ENCODE measurements at regions not wholly inside any gene's neighbourhood (a gene's known extent, or its start where the extent isn't known, plus 50 kb on each side); places are given as distances from the start of the nearest gene placed in this dataset.
"Not testable (repeated sequence)": the region's sequence is repeated elsewhere in the genome, so short reads cannot be mapped to it uniquely, and the experiment has no call there.

DNA sequence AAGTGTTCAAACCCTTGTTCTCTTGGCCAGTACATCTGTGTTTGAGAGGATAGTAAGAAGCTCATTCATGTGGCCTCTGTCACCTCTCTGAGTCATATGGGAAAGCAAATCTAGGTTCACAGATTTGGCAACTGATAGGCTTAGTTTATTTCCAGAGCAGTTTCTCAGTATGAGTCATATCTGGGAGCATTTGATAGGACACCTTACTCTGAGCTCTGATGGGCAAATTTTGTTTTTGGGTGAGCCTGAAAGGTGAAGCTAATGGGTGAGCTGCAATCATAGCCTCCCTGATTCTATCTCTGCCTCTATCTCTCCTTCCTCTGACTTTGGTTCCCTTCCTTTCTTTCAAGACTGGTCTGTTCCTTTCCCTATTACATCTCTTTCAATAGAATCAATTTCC, 134.4 kb downstream of the S1PR1 start:
- no peak for DNase-seq

DNA sequence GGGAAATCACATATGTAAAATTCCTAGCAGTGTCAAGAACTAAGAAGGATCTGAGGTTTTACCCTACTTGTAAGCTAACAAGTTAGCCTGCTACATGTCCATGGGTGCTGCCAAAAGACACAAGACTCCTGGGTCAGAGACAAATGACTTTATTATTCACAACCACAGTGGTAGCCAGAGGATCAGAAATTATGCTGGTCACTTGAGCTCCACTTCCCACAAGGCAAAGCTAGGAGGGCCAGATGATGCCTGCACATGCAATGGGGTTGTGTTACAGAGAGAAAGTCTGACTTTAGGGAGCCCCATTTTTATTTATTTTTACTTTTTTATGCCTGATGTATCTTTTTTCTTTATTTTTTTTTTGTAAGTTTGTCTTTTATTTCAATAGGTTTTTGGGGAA, 136.8 kb downstream of the S1PR1 start:
- DNase-seq: no peak

DNA sequence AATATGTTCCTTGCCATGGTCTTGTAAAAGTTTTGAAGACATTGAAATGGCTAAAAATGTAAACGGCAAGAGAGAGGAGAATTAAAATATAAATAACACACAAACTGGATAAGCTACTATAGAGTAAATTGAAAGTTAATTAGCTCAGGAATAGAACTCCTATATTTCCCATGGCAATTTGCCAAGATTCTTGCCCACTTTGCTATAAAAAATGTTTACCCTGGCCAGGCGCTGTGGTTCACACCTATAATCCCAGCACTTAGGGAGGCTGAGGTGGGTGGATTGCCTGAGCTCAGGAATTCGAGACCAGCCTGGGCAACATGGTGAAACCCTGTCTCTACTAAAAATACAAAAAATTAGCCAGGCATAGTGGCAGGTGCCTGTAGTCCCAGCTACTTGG, 138.6 kb downstream of the S1PR1 start:
- not testable (repeated sequence) for DNase-seq

DNA sequence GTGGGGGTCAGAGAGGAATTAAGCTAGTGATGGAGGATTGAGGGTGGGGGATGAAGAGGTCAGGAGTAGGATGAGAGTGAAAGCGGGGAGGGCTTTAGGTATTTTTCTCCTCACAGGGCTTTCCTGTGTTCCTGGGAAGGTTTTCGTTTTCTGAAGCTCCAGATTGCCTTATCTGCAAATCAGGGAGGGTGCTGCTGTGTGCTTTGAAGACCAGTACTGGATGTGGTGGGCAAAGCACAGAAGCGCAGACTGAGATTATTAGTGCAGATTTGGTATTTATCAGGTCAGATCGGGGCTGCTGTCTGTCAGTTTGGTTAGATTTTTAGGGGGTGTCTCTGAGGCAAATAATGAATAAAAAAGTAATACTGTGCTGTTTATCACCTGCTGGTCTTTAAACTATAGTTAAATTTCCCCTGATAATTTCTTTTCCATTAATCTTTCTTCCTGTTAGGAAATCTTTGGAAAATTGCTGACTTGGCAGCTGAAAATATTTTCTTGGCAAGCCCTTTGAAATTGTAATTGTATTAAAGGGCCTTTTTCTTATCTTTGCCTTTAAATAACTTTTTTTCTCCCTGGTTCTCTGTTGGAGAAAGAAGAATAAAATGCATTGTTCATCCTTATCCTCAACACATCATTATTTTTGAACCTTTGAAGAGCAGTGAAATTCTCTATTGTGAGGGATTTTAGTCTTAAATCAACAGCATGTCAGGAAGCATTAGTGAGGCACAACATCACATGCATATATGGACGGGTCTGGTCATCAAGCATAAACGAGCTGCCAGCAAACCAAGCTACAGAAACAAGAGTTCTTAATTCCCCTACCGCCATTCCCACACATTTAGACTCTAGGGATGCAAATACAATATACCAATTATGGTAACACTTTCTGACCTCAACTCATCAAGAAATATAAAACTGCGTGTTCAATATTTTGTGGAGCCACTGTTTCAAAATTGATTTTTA, 139.6 kb downstream of the S1PR1 start:
- DNase-seq: no peak

DNA sequence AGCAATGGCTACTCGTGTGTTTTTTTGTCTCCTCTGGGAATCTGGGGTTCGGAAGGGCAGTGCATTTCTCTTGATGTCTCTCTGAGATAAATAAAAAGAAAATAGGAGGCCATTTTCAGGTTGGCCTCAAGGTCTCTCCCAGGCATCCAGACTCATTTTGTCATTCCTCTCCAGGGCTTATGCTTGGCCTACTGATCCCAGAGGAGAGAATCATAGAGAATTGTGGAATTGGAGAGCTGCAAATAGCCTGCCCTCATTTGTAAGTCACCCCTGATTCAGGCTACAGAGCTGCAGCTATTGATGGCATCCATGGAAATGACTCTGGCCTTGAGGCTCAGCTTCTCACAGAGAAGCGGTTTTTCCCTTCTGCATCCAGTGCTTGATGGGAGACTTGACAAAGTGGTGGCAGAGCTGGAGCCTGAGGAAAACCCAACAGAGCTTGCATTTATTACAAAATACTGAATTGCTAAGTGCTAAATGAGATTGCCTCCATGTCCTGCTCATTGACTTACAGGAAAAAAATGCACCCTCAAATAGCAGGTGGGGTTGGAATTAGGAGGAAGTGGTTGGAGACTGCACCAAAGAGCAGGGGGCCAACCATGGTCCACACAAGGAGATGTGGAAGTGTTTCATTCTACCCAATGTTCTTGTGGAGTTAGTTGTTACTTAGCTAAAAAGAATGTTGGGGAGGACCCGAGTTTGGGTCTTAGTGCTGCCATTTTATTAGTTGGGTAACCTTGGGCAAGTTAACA, 140.4 kb downstream of the S1PR1 start:
- DNase-seq: no peak

DNA sequence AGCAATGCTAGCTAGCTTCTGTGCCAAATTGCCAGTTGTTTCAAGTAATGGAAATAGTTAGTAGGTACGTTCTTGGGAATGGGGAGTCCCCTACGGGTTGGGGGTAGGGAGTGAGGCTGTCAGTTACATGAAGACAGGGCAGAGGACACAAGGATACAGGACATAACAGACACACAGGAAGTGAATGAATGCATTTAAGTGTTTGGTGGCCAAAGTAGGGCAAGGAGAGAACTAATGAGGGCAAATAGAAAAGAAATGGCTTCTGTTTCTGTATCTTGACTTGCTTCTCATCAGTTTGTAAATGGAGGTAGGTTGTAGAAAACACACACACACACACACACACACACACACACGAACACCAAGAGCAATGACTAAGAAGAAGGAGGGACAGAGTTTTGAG, 142.2 kb downstream of the S1PR1 start:
- no peak for DNase-seq

DNA sequence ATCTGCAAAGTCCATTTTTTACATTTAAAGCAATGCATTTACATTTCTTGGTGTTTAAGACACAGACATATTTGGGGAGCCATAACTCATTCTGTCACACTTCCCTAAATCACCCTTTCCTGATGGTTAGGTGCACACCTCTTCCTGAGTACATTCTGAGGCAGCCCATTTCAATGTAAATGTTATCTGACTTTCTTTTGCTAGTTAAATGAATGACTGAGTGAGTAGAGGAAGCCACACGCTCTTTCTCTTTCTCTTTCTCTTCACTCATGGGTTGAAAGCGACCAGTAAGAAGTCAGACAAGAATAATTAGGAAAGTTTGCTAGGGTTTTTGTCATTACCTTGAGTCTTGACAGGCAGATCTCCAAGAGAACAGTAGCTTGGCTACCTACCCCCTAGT, 143.1 kb downstream of the S1PR1 start:
- DNase-seq: no peak

DNA sequence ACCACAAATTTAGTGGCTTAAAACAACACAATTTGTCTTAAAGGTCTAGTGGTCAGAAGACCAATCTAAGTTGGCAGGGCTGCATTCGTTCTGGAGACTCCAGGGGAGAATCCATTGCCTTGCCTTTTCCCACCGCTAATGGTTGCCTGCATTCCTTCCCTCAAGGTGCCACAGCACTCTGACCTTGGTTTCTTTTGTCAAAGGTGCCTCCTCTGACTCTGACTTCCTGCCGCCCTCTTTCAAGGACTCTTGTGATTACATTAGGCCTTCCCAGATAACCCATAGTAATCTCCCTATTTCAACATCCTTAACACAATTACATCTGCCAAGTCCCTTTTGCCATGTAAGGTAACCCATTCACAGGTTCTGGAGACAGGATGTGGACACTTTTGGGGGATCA, 145.3 kb downstream of the S1PR1 start:
- no peak for DNase-seq

DNA sequence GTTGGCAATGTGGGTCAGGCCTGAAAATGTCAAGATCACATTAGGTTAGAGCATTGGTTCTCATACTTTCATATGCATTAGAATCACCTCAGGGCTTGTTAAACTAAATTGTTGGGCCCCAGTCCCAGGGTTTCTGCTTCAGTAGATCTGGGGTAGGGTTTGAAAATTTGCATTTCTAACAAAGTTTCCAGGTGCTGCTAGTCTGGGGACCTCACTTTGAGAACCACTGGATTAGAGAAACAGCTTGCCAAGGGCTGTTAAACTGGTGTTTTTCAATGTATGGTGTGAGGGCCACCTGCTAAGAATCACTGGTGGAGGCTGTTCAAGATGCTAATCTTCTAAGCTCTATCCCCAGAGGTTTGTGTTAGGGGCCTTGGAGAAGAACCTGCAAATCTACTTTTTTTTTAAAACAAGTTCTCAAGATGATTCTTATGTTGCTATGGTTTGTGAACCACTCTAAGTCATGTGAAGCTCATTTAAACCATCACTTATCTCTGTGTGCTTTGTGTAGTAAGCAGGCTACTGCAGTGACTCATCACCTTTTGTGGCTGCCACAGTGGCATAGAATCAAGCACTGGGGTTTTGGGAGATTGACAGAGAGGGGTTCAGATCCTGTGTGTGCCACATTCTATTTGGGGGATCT, 152.2 kb downstream of the S1PR1 start:
- no peak for DNase-seq

DNA sequence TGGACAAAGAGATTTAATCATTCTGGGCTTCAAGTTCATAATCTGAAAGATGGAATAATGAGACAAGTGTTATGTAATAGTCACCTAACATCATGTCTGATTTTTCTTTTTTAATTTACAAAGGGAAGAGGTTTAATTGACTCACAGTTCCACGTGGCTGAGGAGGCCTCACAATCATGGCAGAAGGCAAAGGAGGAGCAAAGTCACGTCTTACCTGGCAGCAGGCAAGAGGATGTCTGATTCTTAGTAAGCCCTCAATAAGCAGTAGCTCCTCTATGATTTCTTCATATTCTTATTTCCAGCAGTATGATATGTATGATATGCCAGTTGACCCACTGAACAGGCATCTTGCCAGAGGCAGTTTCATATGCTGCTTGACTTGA, 152.7 kb downstream of the S1PR1 start:
- no peak for DNase-seq

DNA sequence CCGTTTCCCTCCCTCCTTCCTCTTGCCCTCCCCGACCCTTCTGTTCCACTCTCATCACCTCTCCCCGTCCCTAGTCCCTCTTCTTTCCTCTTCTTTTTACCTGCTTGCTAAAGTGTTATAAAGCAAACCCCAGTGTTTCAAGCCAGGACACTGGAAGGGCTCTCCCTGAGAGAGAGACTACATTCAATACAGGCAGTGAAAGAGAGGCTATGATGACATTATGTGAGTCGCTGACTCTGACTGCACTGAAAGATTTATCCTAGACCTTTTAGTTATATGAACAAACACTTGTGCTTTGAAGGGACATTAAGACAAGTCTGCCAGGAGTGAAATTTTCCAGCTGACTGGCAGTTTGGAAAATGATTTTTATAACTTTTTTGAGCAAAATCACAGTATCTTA, 155.7 kb downstream of the S1PR1 start:
- DNase-seq: no peak

DNA sequence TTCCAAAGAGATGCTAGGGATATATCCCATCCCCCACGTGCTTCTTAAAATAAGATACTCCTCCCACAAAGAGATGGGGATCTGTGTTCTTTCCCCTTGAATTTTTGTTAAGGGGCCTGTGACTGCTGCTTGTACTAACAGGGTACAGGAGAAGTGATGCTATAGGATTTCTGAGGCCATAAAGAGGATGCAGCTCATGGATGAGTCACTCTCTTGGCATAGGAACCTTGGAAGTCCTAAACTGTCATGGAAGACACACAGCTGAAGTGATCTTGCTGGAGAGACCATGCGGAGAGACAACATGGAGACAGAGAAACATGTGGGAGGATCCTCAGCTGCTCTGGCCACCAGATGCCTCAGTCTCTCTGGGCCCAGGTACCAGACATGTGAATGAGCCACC, 157.2 kb downstream of the S1PR1 start:
- no peak for DNase-seq

DNA sequence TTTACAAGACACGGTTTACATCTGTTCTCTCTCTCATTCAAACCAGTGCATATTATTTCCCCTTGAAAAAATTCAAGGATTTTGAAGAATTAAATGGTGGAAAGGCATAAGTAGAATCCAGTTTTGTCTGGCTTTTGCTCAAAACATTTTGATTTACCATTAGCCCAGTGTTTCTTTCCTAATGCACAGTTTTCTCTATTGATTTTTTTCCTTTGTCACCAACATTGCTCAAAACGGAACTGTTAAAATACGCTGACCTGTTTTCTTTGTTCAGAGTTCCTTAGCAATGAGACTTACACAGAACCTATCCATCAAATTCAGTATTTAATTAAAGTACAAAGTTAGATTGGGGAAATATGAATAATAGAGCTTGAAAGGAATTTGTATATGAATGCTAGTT, 162.4 kb downstream of the S1PR1 start:
- no peak for DNase-seq

DNA sequence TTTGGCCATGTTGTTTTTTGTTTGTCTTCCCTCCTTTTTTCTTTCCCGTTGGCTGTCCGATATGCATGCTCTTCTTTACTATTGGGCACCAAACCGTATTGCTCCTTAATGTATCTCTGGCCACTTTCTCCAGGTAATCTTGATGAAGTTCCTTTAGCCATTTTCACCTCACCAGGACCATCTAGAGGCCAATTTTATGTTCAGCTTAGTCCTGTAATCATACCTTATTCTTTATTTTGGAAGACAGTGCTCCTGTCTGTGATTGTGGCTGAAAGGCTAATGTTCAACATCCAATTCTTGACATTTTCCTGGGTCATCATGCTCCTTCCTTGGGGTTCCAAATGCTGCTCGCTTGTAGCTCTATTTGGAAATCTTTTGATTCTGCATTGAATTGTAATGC, 169.5 kb downstream of the S1PR1 start:
- no peak for DNase-seq

DNA sequence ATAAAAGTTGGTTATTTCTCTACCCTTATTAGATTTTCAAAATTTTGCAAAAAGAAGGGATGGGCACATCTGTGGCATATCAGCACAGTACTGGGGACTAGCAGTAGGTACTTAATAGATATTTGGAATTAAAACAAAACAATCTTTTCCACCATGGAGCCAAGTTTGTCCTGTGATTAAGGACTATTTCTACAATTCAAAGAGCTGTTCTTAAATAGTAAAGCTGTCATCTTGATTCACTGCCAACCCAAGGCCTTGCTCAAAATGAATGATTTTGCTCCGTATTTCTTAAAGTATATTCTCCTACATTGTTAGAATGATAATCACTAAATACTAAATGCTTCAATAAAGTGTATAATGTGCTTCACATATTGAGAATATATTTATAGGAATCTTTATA, 169.9 kb downstream of the S1PR1 start:
- DNase-seq: no peak

DNA sequence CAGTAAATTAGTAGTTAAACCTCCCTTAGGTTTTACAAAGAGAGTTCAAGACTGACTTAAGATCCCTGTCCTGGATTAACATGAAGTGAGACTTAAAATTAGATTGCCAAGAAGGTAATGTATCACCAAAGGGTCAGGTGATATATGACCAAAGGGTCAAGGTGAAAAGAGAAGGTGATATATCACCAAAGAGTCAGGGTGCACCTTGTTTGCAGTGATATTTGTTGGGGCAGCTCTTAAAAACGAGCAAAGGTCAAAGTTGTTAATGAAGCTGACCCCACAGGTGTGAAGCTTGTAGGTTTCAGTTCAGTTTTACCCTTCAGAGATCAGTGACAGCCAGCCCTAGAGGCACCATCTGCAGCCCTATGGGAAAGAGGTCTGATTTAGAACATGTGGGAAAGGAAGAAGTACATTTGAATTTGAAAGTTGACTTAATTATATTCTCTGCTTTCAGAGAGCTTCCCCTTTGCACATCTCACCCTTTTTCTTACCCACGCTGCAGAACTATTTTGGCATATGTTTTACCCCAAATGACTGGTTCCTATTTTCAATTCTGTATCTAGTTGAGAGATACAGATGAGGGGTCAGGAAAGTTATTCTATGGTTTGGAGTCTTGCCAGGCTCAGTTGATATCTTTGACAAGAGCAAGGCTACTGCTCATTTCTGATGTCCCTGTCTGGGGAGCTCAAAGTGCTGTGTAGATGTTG, 170.8 kb downstream of the S1PR1 start:
- no peak for DNase-seq

DNA sequence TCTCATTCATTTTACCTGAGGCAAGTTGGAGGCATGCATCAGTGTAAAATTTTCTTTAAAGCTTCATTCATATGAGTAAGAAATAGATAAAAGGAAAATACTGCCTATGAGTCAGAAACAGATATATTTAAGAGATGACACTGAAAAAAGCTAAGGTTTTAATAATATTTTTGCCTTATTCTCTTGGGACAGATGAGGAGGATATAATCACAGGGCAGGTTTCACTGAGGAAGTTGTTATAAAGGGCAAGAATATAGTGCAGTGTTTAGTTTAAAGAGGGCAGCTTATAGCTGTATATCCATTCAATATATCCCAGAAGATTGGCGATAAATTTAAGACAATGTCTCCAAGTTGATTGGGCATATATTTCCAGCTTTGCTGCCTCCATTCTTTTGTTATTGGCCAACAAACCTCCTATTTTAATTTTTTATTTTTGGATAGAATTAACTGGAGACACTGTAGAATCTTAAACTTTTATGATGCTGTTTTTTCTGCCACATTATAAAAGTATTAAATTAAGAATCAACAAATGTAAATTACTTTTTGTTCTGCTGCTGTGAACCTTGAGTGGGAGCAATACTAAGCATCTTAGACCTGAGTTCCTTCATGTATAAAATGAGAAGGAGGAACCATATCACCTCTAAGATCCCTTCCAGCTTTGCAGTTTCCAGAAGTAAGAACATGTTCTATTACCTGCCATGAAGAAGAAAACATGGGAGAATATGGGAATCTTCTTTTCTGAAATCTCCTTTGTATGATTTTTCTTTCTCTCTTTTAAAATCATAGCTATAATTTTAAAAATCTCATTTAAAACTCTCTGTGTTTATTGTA, 171.6 kb downstream of the S1PR1 start:
- no peak for DNase-seq

DNA sequence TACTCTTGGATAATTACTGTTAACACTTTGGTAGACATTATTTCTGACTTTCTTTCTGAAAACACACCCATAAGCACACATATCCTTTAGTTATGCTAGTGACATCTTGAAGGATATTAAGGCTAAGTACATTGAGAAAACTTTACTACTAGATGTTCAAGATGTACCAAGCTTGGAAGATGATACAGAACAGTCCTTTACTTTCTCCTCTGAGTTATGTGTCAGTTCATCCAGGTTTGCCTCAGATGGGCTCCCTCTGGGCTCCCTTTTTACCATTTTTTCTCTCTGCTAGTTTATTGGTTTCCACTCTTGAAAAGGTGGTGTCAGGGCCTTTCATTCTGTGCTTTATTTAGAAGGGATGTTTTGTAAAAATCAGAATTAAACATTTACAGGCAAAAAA, 172.3 kb downstream of the S1PR1 start:
- no peak for DNase-seq

DNA sequence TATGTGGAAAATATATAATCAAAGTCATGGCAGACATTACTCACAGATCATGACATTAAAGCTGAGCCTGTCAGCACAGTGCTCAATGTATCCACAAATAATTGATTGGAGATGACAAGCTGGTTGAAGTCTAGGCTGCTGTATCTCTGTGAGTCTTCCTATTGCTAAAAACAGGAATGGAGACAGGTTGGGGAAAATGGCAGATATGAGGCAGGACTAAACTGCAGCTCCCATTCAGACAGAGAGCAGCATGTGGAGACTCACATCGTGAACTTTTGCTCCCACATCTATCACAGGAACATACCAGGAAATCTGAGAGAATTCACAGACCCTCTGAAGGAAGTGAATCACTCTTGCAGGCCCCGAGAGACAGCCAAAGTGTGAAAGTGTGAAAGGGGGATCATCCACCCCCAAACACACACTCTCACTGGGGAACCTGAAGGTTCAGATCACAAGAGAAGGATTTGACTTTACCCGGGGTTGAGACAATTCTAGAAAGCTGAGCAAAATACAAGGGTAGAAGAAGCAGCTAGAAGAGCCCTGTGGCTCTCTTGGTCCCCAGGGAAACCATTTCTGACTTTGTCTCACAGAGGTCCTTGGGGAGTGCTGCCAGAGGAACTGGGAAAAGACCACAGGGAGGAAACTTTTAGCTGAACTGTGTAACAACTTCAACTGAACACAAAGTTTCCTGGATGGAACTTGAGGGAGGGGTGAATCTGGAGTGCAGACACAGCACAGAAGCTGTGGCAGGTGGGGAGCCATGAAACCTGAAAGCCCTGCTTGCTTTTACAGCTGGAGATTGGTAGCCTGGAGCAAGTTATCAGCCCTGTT, 173.4 kb downstream of the S1PR1 start:
- DNase-seq: no peak

DNA sequence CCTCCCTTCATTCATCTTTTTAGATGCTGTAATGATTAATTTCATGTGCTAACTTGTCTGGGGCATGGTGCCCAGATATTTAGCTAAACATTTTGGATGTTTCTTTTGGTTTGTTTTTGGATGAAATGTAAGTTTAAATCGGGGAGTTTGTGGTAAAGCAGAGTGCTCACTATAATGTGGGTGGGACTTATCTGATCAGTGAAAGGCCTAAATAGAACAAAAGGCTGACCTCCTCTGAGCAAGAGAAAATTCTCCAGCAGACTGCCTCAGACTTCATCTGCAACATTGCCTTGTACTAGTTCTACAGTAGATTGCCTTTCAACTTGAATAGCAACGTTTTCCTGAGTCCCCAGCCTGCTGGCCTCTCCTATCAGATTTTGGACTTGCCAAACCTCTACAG, 183.6 kb downstream of the S1PR1 start:
- DNase-seq: no peak

DNA sequence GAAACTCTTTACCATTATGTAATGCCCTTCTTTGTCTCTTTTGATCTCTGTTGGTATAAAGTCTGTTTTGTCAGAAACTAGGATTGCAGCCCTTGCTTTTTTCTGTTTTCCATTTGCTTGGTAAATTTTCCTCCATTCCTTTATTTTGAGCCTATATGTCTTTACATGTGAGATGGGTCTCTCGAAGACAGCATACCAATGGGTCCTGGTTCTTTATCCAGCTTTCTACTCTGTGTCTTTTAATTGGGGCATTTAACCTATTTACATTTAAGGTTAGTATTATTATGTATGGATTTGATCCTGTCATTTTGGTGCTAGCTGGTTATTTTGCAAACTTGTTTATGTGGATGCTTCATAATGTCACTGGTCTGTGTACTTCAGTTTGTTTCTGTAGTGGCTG, 191.3 kb downstream of the S1PR1 start:
- DNase-seq: not testable (repeated sequence)

Data from activated naive CD4-positive, alpha-beta T cell treated with Interleukin-2 at 50 U/mL for 16 hours (primary cell).